HepG2 (cell line): ENCODE measurements at regions not wholly inside any gene's neighbourhood (a gene's known extent, or its start where the extent isn't known, plus 50 kb on each side); places are given as distances from the start of the nearest gene placed in this dataset.
A peak's percentile ranks its signal among the peaks of the same experiment; 100 is the strongest.

Experiments used
- ATAC-seq: fragments of 200-7000 bp; cut with Tn5 transposase; 3 replicates; pipeline ENCODE4 v1.9.1; 2020; ENCODE audit warnings: mild to moderate bottlenecking, moderate library complexity
- BruUV-seq: library from RNA; stranded (reverse); fragments of 400-500 nt; replicated peaks from 2 replicates; lab custom pipeline; 2021; lab: Mats Ljungman, UMichigan
- CTCF ChIA-PET: fragments of 300-600 bp; formaldehyde crosslinking; extraction: SDS; loops from one replicate; lab custom pipeline; 2021; ENCODE audit warnings: low total read pairs, inconsistent platforms, low intra/inter-chr PET ratio; lab: Yijun Ruan, JAX
- POLR2A ChIA-PET: fragments of 350-600 bp; sonication (Branson Sonifier 250); formaldehyde crosslinking; loops from one replicate; lab custom pipeline; 2020; ENCODE audit warnings: antibody characterized with exemption, inconsistent platforms; lab: Yijun Ruan, JAX
- DNase-seq: peaks from one replicate; pipeline ENCODE4 v3.0.0-alpha.2; 2015; ENCODE audit warnings: low spot score
- FAIRE-seq: peaks from 3 replicates; lab custom pipeline; 2011; peaks lifted over from hg19 to GRCh38; lab: Jason Lieb, UNC
- H2AFZ ChIP-seq: one replicate; pipeline ENCODE4 v1.6.1; 2011; ENCODE audit warnings: low read length, inconsistent platforms
- H3K27ac ChIP-seq: fragments of 300-600 bp; 3 replicates; pipeline ENCODE4 v1.8.0; 2011; ENCODE audit warnings: mixed run types, mild to moderate bottlenecking, mixed read lengths, low read length, inconsistent platforms; ENCODE audit not compliant: insufficient read depth; ENCODE audit errors: extremely low read length
- H3K27me3 ChIP-seq, 2 experiments: fragments of 200-600 bp in 1 of 2; 2 replicates in 1 of 2; 3 replicates in 1 of 2; pipeline versions ENCODE4 v1.6.0 to v1.8.0; 2011; ENCODE audit warnings: low read length in 2 of 2, mild to moderate bottlenecking in 2 of 2, moderate library complexity in 2 of 2, inconsistent platforms in 1 of 2; ENCODE audit not compliant: insufficient read depth in 2 of 2, control insufficient read depth in 1 of 2
- H3K36me3 ChIP-seq, 2 experiments: fragments of 200-600 bp in 1 of 2; replicated peaks in 1 of 2; 2 replicates in 1 of 2; 3 replicates in 1 of 2; pipeline versions ENCODE4 v1.5.1 to v1.8.0; 2011; ENCODE audit warnings: low read length in 2 of 2, inconsistent platforms in 1 of 2; ENCODE audit not compliant: insufficient read depth in 2 of 2, control insufficient read depth in 1 of 2
- H3K4me1 ChIP-seq: 2 replicates; pipeline ENCODE4 v1.5.1; 2012; ENCODE audit warnings: low read length, inconsistent platforms; ENCODE audit not compliant: insufficient read depth
- H3K4me2 ChIP-seq: 2 replicates; pipeline ENCODE4 v1.6.0; 2011; ENCODE audit warnings: low read depth, low read length, inconsistent platforms
- H3K4me3 ChIP-seq, 3 experiments: fragments of 200-600 bp in 1 of 3; sonication (generic), shearing (Covaris generic) in 1 of 3; replicated peaks in 1 of 3; 2 replicates each; pipeline ENCODE4 v1.5.1; 2011 to 2016; ENCODE audit warnings: low read length in 3 of 3, inconsistent platforms in 2 of 3, low read depth in 2 of 3, mild to moderate bottlenecking in 2 of 3, control low read depth in 1 of 3, mixed read lengths in 1 of 3; ENCODE audit not compliant: insufficient read depth in 1 of 3
- H3K79me2 ChIP-seq: one replicate; pipeline ENCODE4 v1.6.1; 2011; ENCODE audit warnings: low read length, inconsistent platforms; ENCODE audit not compliant: insufficient read depth
- H3K9ac ChIP-seq: 2 replicates; pipeline ENCODE4 v1.6.0; 2011; ENCODE audit warnings: mild to moderate bottlenecking, low read depth, low read length, inconsistent platforms; ENCODE audit not compliant: insufficient read depth
- H3K9me3 ChIP-seq: 2 replicates; pipeline ENCODE4 v1.5.1; 2012; ENCODE audit warnings: mild to moderate bottlenecking, low read length
- H4K20me1 ChIP-seq: 2 replicates; pipeline ENCODE4 v1.6.0; 2011; ENCODE audit warnings: inconsistent platforms, mild to moderate bottlenecking, low read length, moderate library complexity; ENCODE audit not compliant: insufficient read depth
- AKAP8 ChIP-seq: sonication (generic); formaldehyde crosslinking; IDR thresholded peaks from 2 replicates; pipeline ENCODE4 v1.5.1; 2020; ENCODE audit warnings: mild to moderate bottlenecking, missing genetic modification reagents
- ATF3 ChIP-seq: sonication (generic); formaldehyde crosslinking; IDR thresholded peaks from 2 replicates; pipeline ENCODE4 v1.4.0; 2020; ENCODE audit warnings: missing genetic modification reagents
- ATRX ChIP-seq: sonication (generic); formaldehyde crosslinking; IDR thresholded peaks from 2 replicates; pipeline ENCODE4 v1.4.0; 2020; ENCODE audit warnings: missing genetic modification reagents, borderline replicate concordance
- CEBPB ChIP-seq: IDR thresholded peaks from 2 replicates; pipeline ENCODE4 v1.6.1; 2011; ENCODE audit warnings: low read depth, low read length, improper control_type of control experiment, borderline replicate concordance
- CEBPG ChIP-seq: IDR thresholded peaks from 2 replicates; pipeline ENCODE4 v1.6.1; 2016
- HDAC2 ChIP-seq: sonication (generic); formaldehyde crosslinking; IDR thresholded peaks from 2 replicates; pipeline ENCODE4 v1.4.0; 2020; ENCODE audit warnings: missing genetic modification reagents
- HOMEZ ChIP-seq: IDR thresholded peaks from 2 replicates; pipeline ENCODE4 v1.6.1; 2016; ENCODE audit warnings: low read depth
- JARID2 ChIP-seq: sonication (generic); formaldehyde crosslinking; IDR thresholded peaks from 2 replicates; pipeline ENCODE4 v1.8.1; 2023; ENCODE audit warnings: missing genetic modification reagents, inconsistent platforms; ENCODE audit not compliant: insufficient replicate concordance
- MAX ChIP-seq: IDR thresholded peaks from 2 replicates; pipeline ENCODE4 v1.6.1; 2012; ENCODE audit warnings: inconsistent platforms
- MYPOP ChIP-seq: sonication (generic); formaldehyde crosslinking; IDR thresholded peaks from 2 replicates; pipeline ENCODE4 v1.8.1; 2023; ENCODE audit warnings: mild to moderate bottlenecking, moderate library complexity, missing genetic modification reagents
- NFATC3 ChIP-seq: sonication (generic); formaldehyde crosslinking; IDR thresholded peaks from 2 replicates; pipeline ENCODE4 v1.5.1; 2020; ENCODE audit warnings: mild to moderate bottlenecking, missing genetic modification reagents
- SNAI1 ChIP-seq: sonication (generic); formaldehyde crosslinking; IDR thresholded peaks from 2 replicates; pipeline ENCODE4 v1.5.0; 2020; ENCODE audit warnings: mild to moderate bottlenecking, missing genetic modification reagents, borderline replicate concordance
- ZEB1 ChIP-seq: IDR thresholded peaks from 2 replicates; pipeline ENCODE4 v1.6.1; 2012; ENCODE audit warnings: mild to moderate bottlenecking, low read depth, inconsistent platforms; ENCODE audit not compliant: insufficient replicate concordance
- ZNF280D ChIP-seq: sonication (generic); formaldehyde crosslinking; IDR thresholded peaks from 2 replicates; pipeline ENCODE4 v1.5.1; 2020; ENCODE audit warnings: mild to moderate bottlenecking, missing genetic modification reagents
- ZNF350 ChIP-seq: sonication (generic); formaldehyde crosslinking; IDR thresholded peaks from 2 replicates; pipeline ENCODE4 v1.4.0; 2020; ENCODE audit warnings: mild to moderate bottlenecking, low read depth, missing genetic modification reagents, borderline replicate concordance
- ZNF670 ChIP-seq: sonication (generic); formaldehyde crosslinking; IDR thresholded peaks from 2 replicates; pipeline ENCODE4 v1.8.0; 2022; ENCODE audit warnings: mild to moderate bottlenecking, missing genetic modification reagents, borderline replicate concordance
- ZNF747 ChIP-seq: sonication (generic); formaldehyde crosslinking; IDR thresholded peaks from 2 replicates; pipeline ENCODE4 v1.8.1; 2023; ENCODE audit warnings: missing genetic modification reagents, mild to moderate bottlenecking, borderline replicate concordance
- ZNF770 ChIP-seq: sonication (generic); formaldehyde crosslinking; IDR thresholded peaks from 2 replicates; pipeline ENCODE4 v1.5.0; 2020; ENCODE audit warnings: mild to moderate bottlenecking, missing genetic modification reagents
- WGBS: methylation state at CpG from one replicate; pipeline ENCODE4 v1.1.6; 2017; ENCODE audit warnings: low lambda C conversion rate; 5-methylcytosine and 5-hydroxymethylcytosine counted together
- in situ Hi-C: cut with HindIII; loops from 2 replicates; pipeline ENCODE4 v1.10.0; 2017; ENCODE audit warnings: low pct_unique_long_range_greater_than_20kb; ENCODE audit not compliant: extremely low pct_ligation_motif_present
- intact Hi-C: fragments of 100-400 bp; cut with micrococcal nuclease; formaldehyde crosslinking; loops from one replicate; pipeline ENCODE4 v1.10.0; 2022; ENCODE audit not compliant: unreplicated experiment

- Histone ChIP-seq H3K9me3 (peaks cover 6% of the 10 kb centered on the region; the same call in 1 of the 2 replicates), H3K27me3 (no peaks in the 10 kb centered on the region), H4K20me1 (no peaks in the 10 kb centered on the region), H3K9ac (no peak overlapping the region), H3K36me3 (no peaks in the 10 kb centered on the region), H3K4me2 (no peak overlapping the region), H3K4me3 (no peak overlapping the region), H3K79me2 (no peaks in the 10 kb centered on the region), H3K27ac (no peak overlapping the region), H3K4me1 (peaks cover 28% of the 10 kb centered on the region), H2AFZ (no peak overlapping the region)
- DNase-seq (peak; percentile 63), FAIRE-seq (no peak), ATAC-seq (peak; percentile 51; the same call in 2 of the 3 replicates)
- 10% methylated on average over 3 of the region's 4 CpGs for WGBS
- intact Hi-C loops: no loop called here
- CTCF ChIA-PET: no interaction called here
- POLR2A ChIA-PET: no interaction called here
- in situ Hi-C loops: no loop called here
- BruUV-seq: no TSS peak
- TF ChIP-seq JARID2 (CRISPR knock-in tag) (no peak), ZEB1 (no peak), CEBPG (CRISPR knock-in tag) (peak; percentile 84), HOMEZ (CRISPR knock-in tag) (no peak), ZNF350 (CRISPR knock-in tag) (no peak), ZNF770 (CRISPR knock-in tag) (no peak), MYPOP (CRISPR knock-in tag) (no peak), MAX (no peak), SNAI1 (CRISPR knock-in tag) (no peak), ZNF670 (no peak), ZNF747 (no peak), ATRX (CRISPR knock-in tag) (no peak), HDAC2 (CRISPR knock-in tag) (no peak), ATF3 (CRISPR knock-in tag) (peak; percentile 58; the same call in 1 of the 2 replicates), NFATC3 (CRISPR knock-in tag) (no peak), ZNF280D (CRISPR knock-in tag) (no peak), CEBPB (peak; percentile 95), AKAP8 (CRISPR knock-in tag) (no peak)
Observed at GRCh38 chr22:27113211-27113635, 455.8 kb downstream of the MIAT start.
